Lung (tissue), 11 donors: ENCODE measurements at regions not wholly inside any gene's neighbourhood (a gene's known extent, or its start where the extent isn't known, plus 50 kb on each side); places are given as distances from the start of the nearest gene placed in this dataset.
A peak's percentile ranks its signal among the peaks of the same experiment; 100 is the strongest.

Experiments used
- ATAC-seq: fragments of 200-7000 bp; cut with Tn5 transposase; one replicate; pipeline ENCODE4 v1.9.1; 2020; ENCODE audit warnings: moderate number of reproducible peaks; ENCODE audit not compliant: insufficient read depth, low FRiP score
- DNase-seq, 3 donors: peaks; one replicate each; pipeline ENCODE4 v3.0.0-alpha.2; 2013 to 2017
- H3K27ac ChIP-seq, 2 donors: one replicate each; pipeline ENCODE4 v1.5.1; 2013; ENCODE audit warnings: mild to moderate bottlenecking in 2 of 2, moderate library complexity in 2 of 2, control low read depth in 1 of 2, inconsistent platforms in 1 of 2, low read depth in 1 of 2, low read length in 1 of 2
- H3K27me3 ChIP-seq, 3 donors: one replicate each; pipeline ENCODE4 v1.5.1; 2013; ENCODE audit warnings: low read length in 2 of 3; ENCODE audit not compliant: control insufficient read depth in 3 of 3, insufficient read depth in 3 of 3
- H3K36me3 ChIP-seq, 4 donors: one replicate each; pipeline ENCODE4 v1.5.1; 2013; ENCODE audit warnings: low read length in 4 of 4, mild to moderate bottlenecking in 1 of 4, moderate library complexity in 1 of 4; ENCODE audit not compliant: control insufficient read depth in 4 of 4, insufficient read depth in 4 of 4
- H3K4me1 ChIP-seq, 5 donors: one replicate each; pipeline ENCODE4 v1.5.1; 2013; ENCODE audit warnings: low read length in 5 of 5, mild to moderate bottlenecking in 2 of 5, moderate library complexity in 1 of 5; ENCODE audit not compliant: control insufficient read depth in 5 of 5, insufficient read depth in 5 of 5
- H3K4me3 ChIP-seq: one replicate; pipeline ENCODE4 v1.5.1; 2013; ENCODE audit warnings: mild to moderate bottlenecking, control low read depth, moderate library complexity
- H3K9ac ChIP-seq, 2 donors: one replicate each; pipeline ENCODE4 v1.5.1; 2013; ENCODE audit warnings: low read length in 2 of 2, control low read depth in 1 of 2; ENCODE audit not compliant: insufficient read depth in 1 of 2
- H3K9me3 ChIP-seq, 4 donors: one replicate each; pipeline ENCODE4 v1.5.1; 2013; ENCODE audit warnings: low read length in 3 of 4, mild to moderate bottlenecking in 1 of 4, moderate library complexity in 1 of 4; ENCODE audit not compliant: control insufficient read depth in 4 of 4, insufficient read depth in 3 of 4
- CTCF ChIP-seq: IDR thresholded peaks from 2 replicates; pipeline ENCODE4 v1.5.1; 2012; ENCODE audit warnings: mild to moderate bottlenecking; ENCODE audit errors: control extremely low read depth, extremely low read depth
- WGBS, 2 donors: extraction: QIAGEN DNeasy Blood & Tissue Kit; methylation state at CpG; one replicate each; pipeline ENCODE4 v1.1.7; 2013; 5-methylcytosine and 5-hydroxymethylcytosine counted together
- donor health status: control.
- donor health status: control.
- donor health status: Bipolar disorder and iron deficiency.
- donor health status: healthy.
- donor health status: DM: yes; HTN: yes; CAD: no.

GRCh38 chr2:75788902-75789301, 78.2 kb upstream of the GCFC2 start:
- no peak overlapping the region for H3K9ac ChIP-seq
- no peak overlapping the region for H3K27ac ChIP-seq
- no peaks in the 10 kb centered on the region for H3K9me3 ChIP-seq
- DNase-seq (no peak), ATAC-seq (no peak)
- WGBS, 2 donors = 93 to 96% methylated on average over 1 of the region's 1 CpG
- H3K27me3 ChIP-seq = no peaks in the 10 kb centered on the region
- TF ChIP-seq CTCF = no peak
- peaks cover 0 to 6% (median 0%) of the 10 kb centered on the region in 5 donors for H3K4me1 ChIP-seq
- H3K4me3 ChIP-seq = no peak overlapping the region
- H3K36me3 ChIP-seq = no peaks in the 10 kb centered on the region

GRCh38 chr2:75788154-75788553, 77.4 kb upstream of the GCFC2 start:
- H3K4me3 ChIP-seq = no peak overlapping the region
- no peaks in the 10 kb centered on the region for H3K36me3 ChIP-seq
- H3K9me3 ChIP-seq = no peaks in the 10 kb centered on the region
- H3K9ac ChIP-seq = no peak overlapping the region
- H3K4me1 ChIP-seq = peaks cover 0 to 6% (median 0%) of the 10 kb centered on the region in 5 donors
- TF ChIP-seq CTCF = no peak
- 70 to 83% methylated on average over 4 of the region's 4 CpGs for WGBS, 2 donors
- H3K27ac ChIP-seq = no peak overlapping the region
- no peaks in the 10 kb centered on the region for H3K27me3 ChIP-seq
- DNase-seq = no peak
- ATAC-seq = peak; percentile 50

GRCh38 chr2:75787532-75788132, 76.9 kb upstream of the GCFC2 start:
- 19 to 22% methylated on average over 5 of the region's 5 CpGs for whole genome bisulfite sequencing, 2 donors
- DNase-seq = peak in 2 of 3 donors; percentile 79 to 82

More at GRCh38 chr2:75787532-75788132, 76.9 kb upstream of the GCFC2 start:
- Histone ChIP-seq H3K9ac (no peak overlapping the region), H3K9me3 (no peaks in the 10 kb centered on the region), H3K27ac (no peak overlapping the region), H3K4me1 (peaks cover 0 to 6% (median 0%) of the 10 kb centered on the region in 5 donors), H3K4me3 (no peak overlapping the region), H3K36me3 (no peaks in the 10 kb centered on the region), H3K27me3 (no peaks in the 10 kb centered on the region)
- TF ChIP-seq CTCF = no peak
- ATAC-seq = peak; percentile 16
